ENCODE measurements at regions not wholly inside any gene's neighbourhood (a gene's known extent, or its start where the extent isn't known, plus 50 kb on each side); places are given as distances from the start of the nearest gene placed in this dataset.
"Not testable (repeated sequence)": the region's sequence is repeated elsewhere in the genome, so short reads cannot be mapped to it uniquely, and the experiment has no call there.

GRCh38 chr12:19978193-19978592 is 390.1 kb upstream of the PDE3A start:
- intact Hi-C loops (cut with DNase I, micrococcal nuclease): no loop called here
- DNase-seq (no peak), ATAC-seq (no peak)

DNA sequence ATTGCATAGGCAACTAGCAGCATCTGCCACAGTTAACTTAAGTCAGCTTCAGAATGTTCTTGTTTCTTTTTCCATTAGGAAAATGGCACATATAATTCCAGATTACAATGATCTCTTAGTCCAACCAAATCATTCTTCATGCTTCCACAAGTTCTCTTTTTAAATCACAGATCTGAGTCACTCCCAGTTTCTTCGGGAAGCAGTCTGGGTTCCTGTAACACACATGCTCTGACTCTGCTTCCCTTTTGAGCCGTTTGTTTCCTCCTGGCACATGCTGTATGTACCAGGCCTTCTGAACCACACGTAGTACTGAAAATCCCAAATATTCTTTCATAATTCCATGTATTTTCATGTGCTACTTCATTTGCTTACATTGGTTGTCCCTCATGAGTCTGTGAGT is 388.8 kb upstream of the PDE3A start:
- DNase-seq (no peak), ATAC-seq (no peak)
- intact Hi-C loops (cut with DNase I, micrococcal nuclease): no loop called here

- intact Hi-C loops (cut with DNase I, micrococcal nuclease): no loop called here
- DNase-seq (no peak), ATAC-seq (no peak)
These were observed 386.4 kb upstream of the PDE3A start for GRCh38 chr12:19981944-19982343.

DNA sequence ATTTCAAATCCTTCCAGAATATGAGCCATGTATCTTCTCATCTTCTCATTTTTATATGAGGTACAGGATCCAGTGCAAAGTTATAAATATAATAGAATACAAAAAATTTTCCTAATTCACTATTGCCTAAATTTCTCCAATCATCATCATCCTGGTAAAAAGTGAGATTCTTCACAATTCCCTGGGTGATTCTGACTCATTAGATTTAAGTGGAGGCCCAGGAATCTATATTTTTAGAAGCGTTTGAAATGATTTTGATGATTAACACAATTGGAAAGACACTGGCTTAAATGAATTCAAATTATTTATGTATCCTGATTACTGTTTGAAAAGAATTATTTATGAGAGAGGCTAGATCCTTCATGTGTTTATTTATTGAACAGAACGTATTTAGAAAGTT is 380.3 kb upstream of the PDE3A start:
- ATAC-seq: no peak
- no peak for DNase-seq
- intact Hi-C loops (cut with DNase I, micrococcal nuclease): no loop called here

GRCh38 chr12:19988459-19988873 is 379.9 kb upstream of the PDE3A start:
- ATAC-seq: no peak
- DNase-seq: no peak
- intact Hi-C loops (cut with DNase I, micrococcal nuclease): no loop called here

- ATAC-seq (no peak), DNase-seq (no peak)
- intact Hi-C loops (cut with DNase I, micrococcal nuclease): no loop called here
These were observed 379.4 kb upstream of the PDE3A start for GRCh38 chr12:19988948-19989347.

- intact Hi-C loops (cut with DNase I, micrococcal nuclease): no loop called here
- ATAC-seq (no peak), DNase-seq (no peak)
These were observed 377.2 kb upstream of the PDE3A start for GRCh38 chr12:19991146-19991545.

DNA sequence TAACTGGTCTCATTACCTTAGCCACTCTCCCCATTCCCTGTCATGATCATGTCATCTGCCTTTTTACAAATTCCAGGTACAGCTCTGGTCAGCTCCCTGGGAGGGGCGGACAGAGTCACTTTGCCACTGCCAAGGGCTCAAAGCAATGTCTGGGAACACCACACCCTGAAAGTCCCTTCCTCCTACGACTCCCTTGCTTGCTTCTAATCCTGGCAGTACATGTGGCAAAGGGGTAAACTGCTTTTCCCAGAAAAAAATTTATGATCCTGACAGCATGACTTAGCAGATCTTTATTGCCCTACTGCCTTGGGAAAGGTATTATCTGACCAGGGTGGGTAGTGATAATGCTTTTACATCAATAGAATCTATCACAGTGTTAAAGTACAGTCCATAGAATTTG is 376.0 kb upstream of the PDE3A start:
- intact Hi-C loops (cut with DNase I, micrococcal nuclease): no loop called here
- peak; percentile 91 for ATAC-seq
- peak; percentile 11 to 53 for DNase-seq

GRCh38 chr12:19994968-19995367 is 373.4 kb upstream of the PDE3A start:
- ATAC-seq (no peak), DNase-seq (no peak)
- intact Hi-C loops (cut with DNase I, micrococcal nuclease): no loop called here

DNA sequence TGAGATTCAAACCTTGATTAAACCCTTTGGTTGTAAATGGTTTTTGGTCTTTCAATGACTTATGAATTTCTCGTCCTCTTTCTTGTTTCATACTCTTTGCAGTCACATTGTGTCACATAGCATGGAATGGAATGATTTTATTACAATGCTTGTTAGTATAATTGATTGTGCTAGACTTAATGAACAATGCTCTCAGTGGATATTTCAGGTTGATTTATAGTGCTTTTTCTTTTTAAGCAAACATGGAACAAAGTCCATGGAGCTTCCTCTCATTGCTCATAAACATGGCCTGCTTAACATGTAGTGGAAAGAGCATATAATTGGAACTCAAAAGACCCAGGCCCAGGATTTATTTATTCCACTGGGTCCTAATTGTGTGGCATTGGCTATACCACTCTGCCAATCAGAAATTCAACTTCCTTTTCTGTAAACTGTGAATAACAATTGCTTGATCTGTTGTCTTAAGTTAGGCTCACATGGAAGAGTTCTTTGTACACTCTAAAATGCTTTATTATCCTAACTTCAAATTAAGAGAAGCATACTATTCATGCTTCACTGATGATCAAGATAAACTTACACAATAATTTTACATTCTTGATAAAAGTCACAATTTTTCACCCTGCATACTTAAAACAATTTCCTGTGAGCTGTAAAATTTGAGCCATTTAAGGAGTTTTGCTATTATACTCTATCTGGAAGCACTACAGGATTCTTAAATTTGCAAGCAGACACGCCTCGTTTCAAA is 370.5 kb upstream of the PDE3A start:
- intact Hi-C loops (cut with DNase I, micrococcal nuclease): no loop called here
- ATAC-seq: no peak
- DNase-seq: no peak

GRCh38 chr12:19998411-19998810 is 369.9 kb upstream of the PDE3A start:
- ATAC-seq: no peak
- intact Hi-C loops (cut with DNase I, micrococcal nuclease): no loop called here
- no peak for DNase-seq

DNA sequence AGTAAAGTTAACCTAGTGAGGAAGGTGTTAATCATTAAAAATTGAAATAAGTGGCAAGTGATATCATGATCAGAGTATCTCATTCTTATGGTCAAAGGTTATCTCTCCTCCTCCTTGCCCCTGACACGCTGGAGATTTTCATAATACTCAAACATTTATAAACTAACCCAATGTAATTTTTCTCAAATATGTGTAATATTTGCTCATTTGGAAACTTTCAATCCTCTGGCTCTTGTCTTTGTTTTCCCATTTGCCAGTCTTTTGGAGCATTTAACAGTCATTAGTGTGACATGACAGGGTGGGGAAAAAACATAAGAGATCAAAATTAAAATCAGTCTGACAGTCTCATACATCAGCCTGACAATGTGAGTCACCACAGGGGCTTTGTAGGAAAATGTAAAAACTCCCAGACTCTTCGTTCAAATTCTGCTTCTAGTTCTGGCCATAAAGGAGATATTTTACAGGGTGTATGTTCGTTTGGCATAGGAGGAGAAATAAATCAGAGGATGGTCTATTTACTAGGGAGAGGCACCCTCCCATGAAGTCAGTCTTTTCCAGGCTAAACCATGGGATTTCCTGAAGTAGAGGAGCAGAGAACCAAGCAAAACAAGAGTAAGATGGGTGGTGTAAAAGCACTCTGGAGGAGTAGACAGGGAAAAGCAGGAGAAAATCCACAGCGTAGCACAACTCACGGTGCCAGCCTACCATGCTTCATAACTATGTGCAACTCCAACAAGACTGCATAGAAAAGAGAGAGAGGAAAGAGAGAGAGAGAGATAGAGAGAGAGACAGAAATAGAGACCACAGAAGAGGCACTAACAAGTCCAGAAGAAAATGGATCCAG is 369.2 kb upstream of the PDE3A start:
- DNase-seq (no peak), ATAC-seq (no peak)
- intact Hi-C loops (cut with DNase I, micrococcal nuclease): no loop called here

GRCh38 chr12:19999805-20000138 is 368.6 kb upstream of the PDE3A start:
- DNase-seq (no peak), ATAC-seq (no peak)
- intact Hi-C loops (cut with DNase I, micrococcal nuclease): no loop called here

GRCh38 chr12:20000229-20000849 is 368.0 kb upstream of the PDE3A start:
- no peak for DNase-seq
- intact Hi-C loops (cut with DNase I, micrococcal nuclease): no loop called here
- ATAC-seq: no peak

DNA sequence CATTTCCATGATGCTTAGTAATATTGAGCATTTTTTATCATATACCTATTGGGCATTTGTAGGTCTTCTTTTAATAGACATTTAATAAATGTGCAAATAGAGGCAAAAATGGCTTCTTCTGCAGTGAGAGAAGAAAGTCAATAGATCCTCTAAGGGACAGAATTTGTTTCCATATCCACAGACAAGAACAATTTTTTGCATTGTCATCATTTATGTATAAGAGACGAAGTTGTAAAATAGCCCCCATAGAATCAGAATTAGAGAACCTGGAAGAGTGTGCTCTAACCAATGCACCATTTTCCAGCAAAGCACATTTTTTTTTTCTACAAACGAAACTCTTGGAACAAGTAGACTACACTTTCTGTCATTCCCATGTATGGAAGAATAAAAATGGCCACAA is 365.1 kb upstream of the PDE3A start:
- intact Hi-C loops (cut with DNase I, micrococcal nuclease): no loop called here
- no peak for ATAC-seq
- DNase-seq: no peak

GRCh38 chr12:20004952-20005351 is 363.4 kb upstream of the PDE3A start:
- DNase-seq: no peak
- intact Hi-C loops (cut with DNase I, micrococcal nuclease): no loop called here
- no peak for ATAC-seq

DNA sequence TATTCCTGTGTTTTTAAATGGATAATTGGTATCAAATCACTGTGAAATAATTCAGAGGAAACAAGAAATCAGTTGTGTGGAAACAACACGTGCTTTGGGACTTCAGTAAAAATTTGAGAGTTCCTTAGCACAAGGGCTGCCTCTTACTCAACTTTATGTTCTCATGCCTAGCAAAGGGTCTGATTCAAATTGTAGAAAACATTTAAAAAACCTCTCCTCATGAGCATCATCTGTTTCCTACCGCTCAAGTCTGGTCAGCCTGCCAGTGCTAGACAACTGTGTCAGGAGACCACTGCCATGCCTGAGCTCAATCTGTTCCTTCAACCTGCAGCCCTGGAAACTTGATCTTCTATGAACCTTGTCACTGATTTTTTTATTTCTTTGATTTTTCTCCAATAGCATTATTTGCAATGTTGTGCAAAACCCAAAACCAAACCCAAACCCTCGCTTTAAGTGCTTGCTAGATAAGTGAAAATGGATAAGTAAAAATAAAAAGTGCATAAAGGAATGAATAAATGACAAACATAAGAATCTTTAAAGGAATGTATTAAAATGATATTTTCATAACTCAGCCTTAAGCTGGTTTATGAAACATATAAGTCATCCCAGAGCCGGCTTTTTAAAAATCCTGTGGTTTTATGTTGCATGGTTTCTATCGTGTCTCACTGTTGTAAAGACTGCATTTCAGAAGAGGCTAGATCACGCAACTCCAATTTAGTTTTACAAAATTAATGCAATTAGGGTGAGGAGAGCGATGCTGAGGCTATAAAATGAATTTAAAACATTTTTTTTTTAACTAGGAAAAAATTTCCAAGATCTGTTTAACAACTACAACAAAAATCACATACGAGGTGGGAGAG is 361.2 kb upstream of the PDE3A start:
- intact Hi-C loops (cut with DNase I, micrococcal nuclease): no loop called here
- ATAC-seq (no peak), DNase-seq (no peak)

GRCh38 chr12:20009965-20010364 is 358.4 kb upstream of the PDE3A start:
- ATAC-seq; DNase-seq; intact Hi-C loops (cut with DNase I, micrococcal nuclease): not testable (repeated sequence)

- ATAC-seq (peak; percentile 96), DNase-seq (peak; percentile 51 to 56)
- intact Hi-C loops (cut with DNase I, micrococcal nuclease): no loop called here
These were observed 357.1 kb upstream of the PDE3A start for GRCh38 chr12:20011200-20011599.
